ENCODE measurements at regions not wholly inside any gene's neighbourhood (a gene's known extent, or its start where the extent isn't known, plus 50 kb on each side); places are given as distances from the start of the nearest gene placed in this dataset.

DNA sequence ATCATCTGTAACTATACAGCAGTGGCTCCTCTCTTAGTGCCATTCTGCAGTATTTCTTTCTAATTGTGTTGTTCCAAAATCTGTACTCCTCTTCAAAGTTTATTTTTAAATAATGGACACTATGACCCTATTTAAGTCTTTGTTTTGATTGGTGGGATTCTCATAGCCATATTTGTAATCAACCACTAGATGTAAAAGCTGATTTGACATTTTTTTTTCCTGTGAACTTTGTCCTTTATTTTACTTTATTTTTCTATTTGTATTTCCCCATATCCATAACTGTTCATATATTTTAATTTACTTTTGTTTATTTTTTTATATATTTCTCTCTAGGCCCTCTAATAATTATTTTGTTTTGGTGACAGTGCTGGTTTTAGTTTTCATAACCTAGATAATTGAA, 544.4 kb downstream of the KCNJ2 start:
- TF ChIP-seq, protein P1, sequence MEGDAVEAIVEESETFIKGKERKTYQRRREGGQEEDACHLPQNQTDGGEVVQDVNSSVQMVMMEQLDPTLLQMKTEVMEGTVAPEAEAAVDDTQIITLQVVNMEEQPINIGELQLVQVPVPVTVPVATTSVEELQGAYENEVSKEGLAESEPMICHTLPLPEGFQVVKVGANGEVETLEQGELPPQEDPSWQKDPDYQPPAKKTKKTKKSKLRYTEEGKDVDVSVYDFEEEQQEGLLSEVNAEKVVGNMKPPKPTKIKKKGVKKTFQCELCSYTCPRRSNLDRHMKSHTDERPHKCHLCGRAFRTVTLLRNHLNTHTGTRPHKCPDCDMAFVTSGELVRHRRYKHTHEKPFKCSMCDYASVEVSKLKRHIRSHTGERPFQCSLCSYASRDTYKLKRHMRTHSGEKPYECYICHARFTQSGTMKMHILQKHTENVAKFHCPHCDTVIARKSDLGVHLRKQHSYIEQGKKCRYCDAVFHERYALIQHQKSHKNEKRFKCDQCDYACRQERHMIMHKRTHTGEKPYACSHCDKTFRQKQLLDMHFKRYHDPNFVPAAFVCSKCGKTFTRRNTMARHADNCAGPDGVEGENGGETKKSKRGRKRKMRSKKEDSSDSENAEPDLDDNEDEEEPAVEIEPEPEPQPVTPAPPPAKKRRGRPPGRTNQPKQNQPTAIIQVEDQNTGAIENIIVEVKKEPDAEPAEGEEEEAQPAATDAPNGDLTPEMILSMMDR (optimal IDR thresholded peaks at IDR 0.05 in 1 of 3, IDR thresholded peaks at IDR 0.05 in 1 of 3, conservative IDR thresholded peaks at IDR 0.05 in 1 of 3; ENCODE audit: extremely low read depth in 1 of 3, insufficient read depth in 2 of 3, low read length in 3 of 3), result no peak
- TF ChIP-seq EZH2 (IDR thresholded peaks at IDR 0.05; ENCODE audit: low read length), result no peak

Data from keratinocyte (primary cell).